HG02588 (cell line): ENCODE measurements at regions not wholly inside any gene's neighbourhood (a gene's known extent, or its start where the extent isn't known, plus 50 kb on each side); places are given as distances from the start of the nearest gene placed in this dataset.

ENCODE experiments used
- ATAC-seq: cut with Tn5 transposase; IDR thresholded peaks from one replicate; pipeline ENCODE4 v1.9.1; 2021; ENCODE audit warnings: mild to moderate bottlenecking, moderate library complexity; ENCODE audit not compliant: unreplicated experiment

DNA sequence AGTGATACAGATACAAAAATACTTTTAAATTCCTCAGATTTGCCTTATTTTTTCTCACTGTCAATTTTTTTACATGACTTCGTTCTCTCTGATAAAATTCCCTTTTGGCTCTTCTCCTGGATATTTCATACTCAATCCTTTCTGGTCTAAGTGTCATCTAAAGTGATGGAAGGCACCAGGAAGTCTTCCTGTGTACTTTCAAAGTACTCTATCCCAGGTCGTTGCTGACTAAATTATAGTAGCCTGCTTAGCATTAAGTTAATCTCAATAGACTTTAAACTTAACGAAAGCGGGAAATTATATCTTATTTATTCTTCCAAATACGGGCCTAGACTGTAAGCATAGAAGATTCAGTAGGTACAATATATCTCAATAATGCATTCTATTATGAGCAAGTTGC lies 67.8 kb downstream of the CASP12 start:
- ATAC-seq: no peak

DNA sequence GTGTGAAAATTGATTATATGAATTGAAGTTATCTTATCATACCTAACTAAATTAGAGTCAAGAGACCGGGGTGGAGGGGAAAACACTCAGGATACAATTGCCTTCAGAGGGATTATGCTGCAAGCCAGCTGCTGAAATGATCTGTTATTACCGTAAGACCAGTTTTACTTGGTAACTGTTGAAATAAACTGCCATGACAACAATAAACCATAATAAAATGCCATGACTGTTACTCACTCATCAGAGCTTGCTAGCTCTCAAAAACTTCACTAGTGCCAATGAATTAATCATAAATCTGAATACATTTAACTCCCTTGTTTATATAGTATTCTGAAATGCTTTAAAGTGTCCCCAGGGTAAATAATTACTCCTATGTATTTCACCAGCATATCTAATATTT lies 68.2 kb downstream of the CASP12 start:
- ATAC-seq: no peak

DNA sequence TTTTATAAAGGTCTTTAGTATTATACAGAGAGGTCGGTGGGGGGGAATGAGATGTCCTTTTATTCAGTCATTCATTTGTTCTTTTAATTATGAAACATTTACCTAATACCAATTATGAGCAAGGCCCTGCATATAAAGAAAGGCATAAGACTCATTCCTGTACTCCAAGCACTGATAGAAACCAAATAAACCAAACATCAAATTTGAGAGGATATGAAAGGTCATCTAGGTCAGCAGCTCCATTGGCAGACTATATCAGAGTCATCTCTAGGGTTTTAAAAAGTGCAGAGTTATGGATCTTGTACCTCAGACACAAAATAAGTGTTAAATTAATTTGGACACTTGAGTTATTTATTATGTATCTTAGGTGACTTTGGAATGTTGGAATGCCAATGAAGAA lies 71.5 kb downstream of the CASP12 start:
- no peak for ATAC-seq

DNA sequence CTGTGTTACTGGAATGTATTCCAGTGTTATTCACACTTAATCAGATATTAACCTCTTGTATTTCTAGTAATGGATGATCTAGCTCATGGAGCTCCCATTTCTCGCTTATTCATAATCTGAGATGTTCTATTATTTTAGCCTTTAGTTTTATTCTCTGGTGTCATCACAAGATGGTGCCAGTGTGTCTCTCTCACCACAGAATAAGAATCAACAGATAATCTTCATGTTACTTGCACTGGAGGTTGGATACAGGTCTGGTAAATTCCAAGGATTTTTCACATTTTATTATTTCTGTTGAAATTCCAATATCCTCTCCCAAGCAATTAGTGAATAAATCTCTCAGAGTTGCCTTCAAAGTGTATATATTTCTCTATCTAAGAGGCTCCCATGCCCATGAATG lies 74.6 kb downstream of the CASP12 start:
- ATAC-seq: no peak

DNA sequence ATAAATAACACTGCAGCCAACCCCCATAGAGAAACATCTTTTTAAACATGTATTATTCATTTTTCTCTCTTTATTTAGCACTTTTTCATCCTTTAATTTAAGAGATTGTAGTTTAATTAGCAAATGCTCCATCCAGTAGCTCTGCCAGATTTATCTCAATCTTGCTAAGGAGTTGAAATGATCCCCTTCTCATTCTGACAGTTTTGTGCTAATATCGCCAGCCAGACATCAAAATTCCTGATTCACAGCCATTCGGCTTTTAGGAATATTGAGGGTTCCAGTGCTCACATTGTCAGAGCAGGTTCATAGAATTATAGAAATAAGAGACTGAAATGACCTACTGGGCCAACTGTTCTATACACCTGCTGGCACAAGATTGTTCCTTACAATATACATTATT lies 77.8 kb downstream of the CASP12 start:
- ATAC-seq: no peak

DNA sequence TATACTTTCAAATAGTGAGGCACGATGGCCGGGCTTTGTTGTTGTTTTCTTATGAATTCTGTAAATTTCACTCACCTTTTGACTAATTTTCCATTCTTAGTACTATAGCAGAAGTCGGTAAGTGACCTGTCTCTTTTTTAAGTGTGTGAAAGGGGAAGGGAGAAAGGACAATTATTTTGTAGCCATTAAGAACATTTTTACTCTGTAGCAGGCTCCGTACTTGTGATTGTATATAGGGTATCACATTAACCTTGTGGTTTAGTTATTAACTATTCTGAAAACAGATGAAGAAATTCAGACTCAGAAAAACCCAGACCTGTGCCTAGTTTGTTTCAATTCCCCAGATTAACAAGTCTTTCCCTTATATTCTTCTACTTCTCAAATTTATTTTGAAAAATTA lies 78.7 kb downstream of the CASP12 start:
- no peak for ATAC-seq

DNA sequence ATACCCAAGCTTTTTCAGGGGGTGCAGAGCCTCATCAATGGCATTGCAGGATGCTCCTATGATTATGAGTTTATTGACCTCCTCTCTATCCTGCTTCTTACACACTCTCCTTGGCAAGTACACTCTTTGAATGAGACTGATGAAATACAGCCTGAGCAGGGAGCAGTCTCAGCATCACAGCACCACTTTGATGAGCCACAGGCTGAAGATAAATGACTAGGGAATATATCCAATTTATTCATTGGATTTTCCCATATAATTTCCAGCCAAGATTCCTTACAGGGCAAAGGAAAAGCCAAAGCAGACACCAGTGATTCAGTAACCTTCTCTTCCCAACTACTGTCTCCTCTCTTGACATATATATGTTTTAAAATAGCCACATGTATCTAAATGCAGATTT lies 79.2 kb downstream of the CASP12 start:
- ATAC-seq: no peak

DNA sequence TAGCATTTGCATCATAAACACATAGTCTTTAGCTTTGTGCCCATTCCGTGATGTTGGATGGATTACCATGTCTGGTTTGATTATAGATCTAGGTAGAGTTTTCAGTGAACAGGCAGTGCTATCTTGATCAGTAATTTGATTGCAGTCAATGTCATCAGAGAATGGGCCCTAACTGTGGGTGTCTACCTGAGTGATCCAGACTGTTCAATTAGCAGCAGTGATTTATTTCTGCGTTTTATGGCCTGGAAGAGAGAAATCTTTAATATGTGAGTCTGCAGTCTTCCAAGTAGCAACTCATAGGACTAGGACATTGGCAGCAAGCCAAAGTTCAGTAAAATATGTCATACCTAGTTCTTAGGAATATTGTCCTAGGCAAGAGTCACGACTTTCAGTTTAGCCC lies 80.3 kb downstream of the CASP12 start:
- ATAC-seq: no peak

DNA sequence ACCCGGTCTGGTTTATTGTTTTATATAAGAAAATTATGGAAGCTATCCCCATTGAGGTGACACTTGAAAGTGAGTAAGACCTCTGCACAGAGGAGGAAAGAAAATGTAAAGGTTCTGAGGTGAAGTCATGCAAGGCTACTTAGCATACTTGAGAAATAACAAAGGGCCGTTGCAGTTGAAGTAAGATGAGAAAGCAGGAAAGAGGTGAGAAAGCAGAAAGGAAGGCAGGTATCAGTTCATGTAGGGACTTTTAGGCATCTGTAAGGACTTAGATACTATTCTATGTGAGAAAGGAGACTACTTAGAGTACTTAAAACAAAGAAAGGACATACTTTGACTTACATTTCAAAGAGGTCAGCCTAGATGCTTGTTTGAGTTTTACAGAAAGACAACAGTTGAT lies 84.7 kb downstream of the CASP12 start:
- no peak for ATAC-seq

DNA sequence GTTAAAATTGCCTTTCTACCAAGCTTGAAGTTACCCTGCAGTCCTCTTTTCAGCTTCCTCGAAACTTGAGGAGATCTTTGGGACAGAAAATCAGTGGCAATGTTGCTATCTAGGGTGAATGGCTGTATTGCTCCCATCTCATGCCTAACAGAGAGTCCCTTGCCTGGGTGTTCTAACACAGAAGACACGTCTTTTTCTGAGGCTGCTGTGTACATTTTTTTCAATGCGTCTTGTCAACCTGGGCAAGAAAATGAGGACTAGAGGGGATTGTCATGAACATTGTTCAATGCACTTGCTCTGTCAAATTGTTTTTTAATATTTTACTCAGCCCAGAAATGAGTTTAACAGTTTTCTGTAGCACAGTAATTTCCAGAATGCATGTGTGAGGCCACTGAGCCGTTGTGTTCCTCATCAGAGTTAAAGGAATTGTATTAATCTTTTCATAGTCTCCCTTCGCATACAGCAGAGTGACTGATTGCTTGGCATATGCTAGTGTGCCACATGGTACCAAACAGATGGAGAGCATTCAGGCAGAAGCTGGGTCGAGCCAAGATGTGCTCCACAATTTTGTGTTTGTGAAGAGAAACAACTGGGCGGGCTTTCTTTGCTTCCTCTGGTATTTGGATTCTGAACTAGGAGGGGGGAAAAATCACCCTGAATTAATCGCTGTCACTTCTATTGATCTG lies 86.0 kb downstream of the CASP12 start:
- ATAC-seq: no peak

DNA sequence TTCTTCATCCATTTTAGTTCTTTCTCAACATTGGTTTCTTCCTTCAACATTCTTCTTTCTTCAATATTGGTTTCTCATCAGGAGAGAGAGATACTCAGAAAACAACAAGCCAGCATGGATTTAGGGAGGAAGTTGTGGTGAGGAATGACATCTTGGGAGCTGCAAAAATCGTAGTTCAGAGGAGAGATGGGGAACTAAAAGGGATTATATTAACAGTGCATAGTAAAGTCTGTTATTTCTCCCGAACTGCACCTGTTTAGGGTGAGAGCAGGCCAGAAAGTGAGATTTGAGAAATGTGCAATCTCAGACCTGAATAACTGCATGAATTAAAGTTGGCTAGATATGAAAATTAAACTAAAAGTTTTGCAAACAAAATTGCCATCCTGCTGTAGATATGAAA lies 94.5 kb downstream of the CASP12 start:
- ATAC-seq: no peak

DNA sequence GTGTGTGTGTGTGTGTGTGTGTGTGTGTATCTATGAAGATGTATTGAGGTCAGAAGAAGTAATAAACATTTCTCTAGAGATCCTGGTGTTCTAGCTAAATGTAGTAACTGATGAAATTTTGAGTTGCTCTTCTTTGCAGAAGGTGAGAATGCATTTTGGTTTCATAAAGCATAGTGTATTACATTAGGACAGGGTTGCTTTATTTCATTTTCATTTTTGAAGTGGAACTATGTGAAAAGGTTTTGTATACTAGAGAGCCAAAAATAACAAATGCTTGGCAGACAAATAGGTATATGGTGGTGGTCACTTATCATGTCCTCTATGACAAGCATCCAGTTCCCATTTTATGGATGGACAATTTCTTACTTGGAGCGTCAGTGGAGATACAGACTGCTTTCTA lies 99.0 kb downstream of the CASP12 start:
- peak; percentile 92 for ATAC-seq

DNA sequence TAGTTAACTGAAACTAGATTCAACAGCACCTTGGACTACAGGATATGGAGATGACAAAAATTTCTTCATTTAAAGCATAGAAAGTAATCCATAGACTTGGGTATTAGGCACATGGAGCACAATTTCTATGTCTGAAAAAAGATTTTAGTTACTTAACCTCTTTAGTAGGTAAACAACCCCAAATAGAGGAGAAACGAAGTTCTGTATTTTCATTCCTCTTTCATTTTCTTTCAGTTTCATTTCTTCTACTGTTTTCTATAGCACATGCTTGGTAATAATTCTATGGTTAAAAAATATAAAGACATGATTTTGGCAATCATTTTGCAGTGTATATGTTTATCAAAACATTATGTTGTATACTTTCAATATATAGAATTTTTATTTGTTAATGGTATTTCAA lies 99.5 kb downstream of the CASP12 start:
- peak; percentile 64 for ATAC-seq

DNA sequence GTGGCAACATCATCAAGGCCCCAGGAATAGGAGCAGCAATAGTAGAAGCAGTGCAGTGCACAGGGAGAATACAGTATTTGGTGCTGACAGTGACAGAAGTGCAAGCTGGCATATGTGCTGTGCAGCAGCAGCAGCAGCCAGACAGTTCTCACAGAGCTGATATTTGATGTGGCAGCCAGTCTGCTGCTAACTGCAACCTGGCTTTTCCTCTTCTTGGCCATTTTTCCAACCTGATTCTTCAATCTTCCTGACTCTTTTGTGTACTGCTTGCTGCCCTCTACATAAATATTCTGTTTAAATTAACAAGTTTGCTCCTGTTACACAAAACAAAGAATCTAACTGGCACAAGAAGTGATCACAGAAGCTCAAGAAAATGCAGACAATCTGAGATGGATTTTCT lies 102.0 kb downstream of the CASP12 start:
- ATAC-seq: no peak

DNA sequence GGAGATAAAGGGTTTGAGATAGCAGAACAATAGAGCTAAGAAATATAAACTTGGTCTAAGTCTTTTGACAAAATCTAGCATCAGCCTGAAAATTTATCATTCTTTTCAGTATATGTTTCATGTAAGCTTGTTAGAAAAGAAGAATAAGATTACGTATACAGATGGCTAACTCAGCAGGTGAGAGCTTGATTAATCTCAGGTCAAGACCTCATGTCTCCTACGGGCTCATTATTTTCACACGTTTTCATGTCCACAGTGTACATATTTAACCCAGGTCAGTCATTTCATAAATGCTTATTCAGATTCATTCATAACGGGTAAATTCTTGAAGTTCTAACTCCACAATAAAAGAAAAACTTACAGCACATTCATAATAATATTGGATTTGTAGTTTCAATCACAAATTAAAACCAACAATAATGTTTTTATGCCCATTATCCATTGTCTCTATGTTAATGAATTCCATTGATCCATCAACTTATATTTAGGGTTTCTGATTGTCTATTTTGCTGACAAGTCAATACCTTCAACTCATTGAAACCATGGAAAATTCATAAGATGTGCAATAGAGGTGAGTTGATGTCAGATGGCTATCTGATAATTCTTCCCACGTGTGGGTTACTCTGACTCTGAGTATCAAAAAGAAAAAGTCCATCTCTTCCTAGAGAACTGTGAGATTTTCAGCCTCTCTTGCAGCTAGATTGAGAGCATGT lies 102.6 kb downstream of the CASP12 start:
- ATAC-seq: no peak

DNA sequence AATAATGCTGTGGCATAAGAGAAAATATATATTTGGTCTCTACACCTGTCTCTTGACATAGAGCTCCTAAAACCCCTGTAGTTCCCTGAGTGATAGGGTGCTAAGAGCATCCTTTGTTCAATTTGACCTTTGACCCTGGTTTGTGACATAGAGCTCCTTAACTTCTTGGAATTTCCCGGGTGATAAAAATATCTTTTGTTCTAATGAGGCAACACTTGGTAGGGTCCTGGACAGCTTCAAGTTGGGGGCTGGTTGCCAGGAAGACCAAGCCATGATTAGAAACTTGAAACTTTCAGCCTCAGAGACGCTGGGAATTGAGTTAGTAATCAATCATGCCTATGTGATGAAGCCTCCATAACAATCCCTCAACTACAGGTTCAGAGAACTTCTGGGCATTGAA lies 105.4 kb downstream of the CASP12 start:
- ATAC-seq: no peak

DNA sequence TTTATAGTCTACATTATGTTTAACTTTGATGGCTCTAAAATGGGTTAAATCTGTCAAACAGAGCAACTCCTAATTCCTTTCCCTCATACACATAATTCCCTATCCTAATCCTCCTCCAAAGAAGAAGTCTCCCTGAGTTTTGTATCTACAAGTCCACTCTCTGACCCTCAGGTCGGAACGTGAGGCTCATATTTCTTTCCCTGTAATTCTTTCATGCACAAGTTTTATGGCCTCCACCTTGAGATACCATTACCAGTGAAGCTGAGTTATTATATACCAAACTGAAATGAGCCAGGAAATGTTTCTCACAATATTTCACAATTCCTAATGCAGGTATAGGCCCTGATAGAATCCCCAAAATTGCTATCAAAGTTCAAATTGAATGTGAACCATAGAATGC lies 106.4 kb downstream of the CASP12 start:
- ATAC-seq: no peak

DNA sequence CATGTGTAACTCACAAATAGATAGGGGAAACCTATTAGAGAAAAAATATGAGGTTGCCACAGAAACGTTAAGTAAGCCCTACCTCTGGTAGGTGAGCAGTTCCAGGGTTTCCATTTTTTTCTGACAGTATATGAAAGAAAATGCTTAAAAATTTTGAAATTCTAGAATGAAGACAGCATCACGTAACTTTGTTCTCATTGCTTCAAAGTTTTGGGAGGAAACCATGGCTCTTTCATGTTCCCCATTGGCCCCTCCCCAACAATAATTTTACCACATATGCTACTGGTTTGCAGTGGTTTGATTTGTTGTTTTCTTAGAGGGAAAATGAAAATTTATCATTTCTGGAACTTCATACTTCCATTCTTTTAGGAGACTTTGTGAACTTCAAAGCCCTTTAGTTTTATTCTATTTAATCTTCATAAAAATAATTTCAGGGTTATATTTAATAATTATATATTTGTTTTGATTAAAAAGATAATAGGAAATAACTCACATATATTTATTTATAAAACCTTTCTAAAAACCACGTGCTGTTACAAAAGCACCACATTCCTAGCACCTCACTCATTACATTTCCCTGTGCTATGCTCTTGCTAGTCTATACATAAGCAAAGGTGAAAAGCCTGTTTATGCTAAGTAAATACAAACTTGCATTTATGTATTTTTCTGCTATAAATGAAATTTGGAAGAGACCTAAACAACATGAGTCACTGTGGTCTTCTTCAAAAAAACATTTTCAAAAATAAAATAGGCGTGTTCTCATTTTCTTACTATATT lies 113.4 kb downstream of the CASP12 start:
- no peak for ATAC-seq

DNA sequence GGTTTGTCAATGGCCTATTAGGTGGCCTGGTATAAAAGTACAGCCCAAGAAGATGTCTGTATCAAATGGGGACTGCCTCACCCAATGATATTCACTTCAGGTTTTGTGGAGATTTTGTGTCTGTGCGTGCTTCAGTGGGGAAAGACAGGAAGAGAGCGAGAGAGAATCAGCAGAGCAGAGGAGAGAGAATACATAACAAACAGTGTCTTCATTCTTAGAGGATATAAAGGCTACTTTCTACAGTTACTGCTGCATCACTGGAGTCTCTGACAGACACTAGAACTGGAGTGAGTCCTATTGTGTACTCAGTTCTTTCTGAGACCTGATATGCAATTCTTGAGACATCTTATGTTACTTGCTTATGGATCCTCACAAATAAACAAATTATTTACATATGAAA lies 115.0 kb downstream of the CASP12 start:
- ATAC-seq: no peak

DNA sequence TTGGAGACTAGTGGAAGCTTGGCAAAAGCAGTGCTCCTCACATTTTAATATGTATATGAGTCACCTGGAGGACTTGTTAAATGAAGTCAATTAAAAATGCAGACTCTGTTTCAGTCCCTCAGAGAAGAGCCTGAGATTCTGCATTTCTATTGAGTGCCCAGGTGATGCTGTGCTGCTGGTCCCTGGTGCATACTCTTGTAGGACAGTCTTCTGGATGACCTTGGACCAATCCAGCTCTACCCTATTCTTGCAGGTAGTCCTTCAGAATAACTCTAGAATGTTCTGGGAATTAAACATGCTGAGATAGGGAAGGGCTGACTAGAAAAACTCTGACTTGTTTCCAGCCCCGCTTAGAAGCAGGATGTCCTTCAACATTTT lies 115.9 kb downstream of the CASP12 start:
- ATAC-seq: no peak

DNA sequence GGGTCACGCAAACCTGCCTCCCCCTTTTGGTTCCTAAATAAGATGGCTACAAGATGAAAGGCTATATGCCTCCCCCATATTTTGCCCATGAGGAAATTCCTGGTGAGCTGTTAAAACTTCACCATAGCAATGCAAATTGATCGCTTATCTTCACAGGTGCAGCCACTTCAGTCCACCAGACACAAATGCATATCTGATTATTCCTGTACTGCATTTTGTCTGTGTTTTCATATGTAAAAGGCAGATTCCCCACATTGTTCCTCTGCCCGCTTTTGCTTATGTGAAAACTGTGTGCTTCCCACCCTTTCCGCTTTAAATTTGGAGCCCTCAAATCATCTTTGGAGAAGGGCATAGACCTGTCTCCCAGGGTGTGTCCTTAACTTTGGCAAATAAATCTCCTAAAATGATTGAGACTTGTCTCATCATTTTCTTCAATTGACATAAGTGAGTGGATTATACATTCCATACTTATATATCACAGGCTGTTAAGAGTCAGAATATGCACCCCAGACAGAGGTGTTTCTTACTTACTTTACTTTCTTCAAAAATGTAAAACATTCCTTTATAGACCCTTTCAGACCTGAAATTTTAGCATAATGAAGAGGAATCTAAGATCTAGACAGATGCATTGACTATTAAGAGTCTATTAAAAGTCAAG lies 116.4 kb downstream of the CASP12 start:
- ATAC-seq: no peak

DNA sequence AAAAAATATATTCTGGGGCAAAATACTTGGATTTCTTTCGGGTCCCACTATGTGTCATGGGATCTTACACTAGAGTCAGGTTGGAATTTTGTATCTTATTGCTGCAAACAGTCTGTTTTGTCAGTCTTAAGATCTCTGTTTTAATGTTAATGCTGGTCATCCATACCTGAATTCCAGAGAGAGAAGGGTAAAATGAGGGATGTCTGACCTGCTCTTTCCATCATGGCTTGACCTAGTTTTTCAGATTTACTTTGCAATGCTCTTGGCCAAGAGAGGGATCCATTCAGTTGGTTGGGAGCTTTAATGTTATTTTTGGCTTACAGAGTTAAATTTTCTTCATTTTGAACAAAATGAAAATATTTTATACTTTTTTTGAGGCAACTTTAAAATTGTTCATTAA lies 117.2 kb downstream of the CASP12 start:
- no peak for ATAC-seq
